Left cardiac atrium (tissue), 2 donors: ENCODE measurements at regions not wholly inside any gene's neighbourhood (a gene's known extent, or its start where the extent isn't known, plus 50 kb on each side); places are given as distances from the start of the nearest gene placed in this dataset.

Experiments
- microRNA-seq, 2 donors: library from miRNA; unstranded; fragments of <30 nt; microRNA quantifications; one replicate each; pipeline ENCODE4 v1.2.0, GENCODE V29; 2020
- donor health status: DM: no; HTN: yes; CAD: no; lungs with severe emphysema.
- donor health status: DM: yes; HTN: yes; CAD: no.

Small RNAs in the stretch of these regions (microRNA-seq; reads per million reads assigned to microRNA genes)
- gene MIR4436B2: 0 reads per million in 2 donors
